ENCODE measurements at regions not wholly inside any gene's neighbourhood (a gene's known extent, or its start where the extent isn't known, plus 50 kb on each side); places are given as distances from the start of the nearest gene placed in this dataset.

GRCh38 chr13:78325585-78325984 is 277.8 kb downstream of the POU4F1 start:
- no peak for DNase-seq

- DNase-seq, result no peak
These were observed 279.5 kb downstream of the POU4F1 start for GRCh38 chr13:78323848-78324247.

GRCh38 chr13:78323040-78323439 is 280.3 kb downstream of the POU4F1 start:
- no peak for DNase-seq

GRCh38 chr13:78319101-78319627 is 284.2 kb downstream of the POU4F1 start:
- no peak for DNase-seq

GRCh38 chr13:78317030-78317429 is 286.3 kb downstream of the POU4F1 start:
- DNase-seq, result no peak

- no peak for DNase-seq
These were observed 293.7 kb downstream of the POU4F1 start for GRCh38 chr13:78309497-78310180.

GRCh38 chr13:78306519-78307206 is 296.7 kb downstream of the POU4F1 start:
- DNase-seq, result no peak

GRCh38 chr13:78305171-78305570 is 298.2 kb downstream of the POU4F1 start:
- DNase-seq, result no peak

- no peak for DNase-seq
These were observed 303.3 kb downstream of the POU4F1 start for GRCh38 chr13:78299832-78300623.

GRCh38 chr13:78298657-78299056 is 304.7 kb downstream of the POU4F1 start:
- DNase-seq, result no peak

GRCh38 chr13:78286748-78287147 is 316.6 kb downstream of the POU4F1 start:
- no peak for DNase-seq

- DNase-seq, result no peak
These were observed 338.3 kb downstream of the POU4F1 start for GRCh38 chr13:78265098-78265497.

- DNase-seq, result no peak
These were observed 339.7 kb upstream of the EDNRB start for GRCh38 chr13:78258304-78258703.

- DNase-seq, result no peak
These were observed 337.9 kb upstream of the EDNRB start for GRCh38 chr13:78256484-78256883.

GRCh38 chr13:78254113-78254512 is 335.5 kb upstream of the EDNRB start:
- no peak for DNase-seq

- DNase-seq, result no peak
These were observed 328.7 kb upstream of the EDNRB start for GRCh38 chr13:78247362-78247761.

GRCh38 chr13:78241278-78241919 is 322.8 kb upstream of the EDNRB start:
- DNase-seq, result peak; percentile 5

- DNase-seq, result no peak
These were observed 321.1 kb upstream of the EDNRB start for GRCh38 chr13:78239714-78240113.

- no peak for DNase-seq
These were observed 320.3 kb upstream of the EDNRB start for GRCh38 chr13:78238911-78239310.

GRCh38 chr13:78228940-78229339 is 310.3 kb upstream of the EDNRB start:
- no peak for DNase-seq

- DNase-seq, result no peak
These were observed 309.6 kb upstream of the EDNRB start for GRCh38 chr13:78228211-78228610.

GRCh38 chr13:78227709-78228108 is 309.1 kb upstream of the EDNRB start:
- no peak for DNase-seq

GRCh38 chr13:78215458-78216108 is 297.0 kb upstream of the EDNRB start:
- DNase-seq, result no peak
